Adrenal gland (tissue), 9 donors: ENCODE measurements at regions not wholly inside any gene's neighbourhood (a gene's known extent, or its start where the extent isn't known, plus 50 kb on each side); places are given as distances from the start of the nearest gene placed in this dataset.

Source experiments
- DNase-seq, 7 donors: peaks; one replicate each; pipeline ENCODE4 v3.0.0-alpha.2; 2019 to 2020
- H3K27ac ChIP-seq, 5 donors: fragments of 200-600 bp; sonication (generic) in 4 of 5; 1 replicate in 3 of 5; 2 replicates in 2 of 5; pipeline versions ENCODE4 v1.5.1 to v1.8.0; 2016 to 2020; ENCODE audit warnings: mild to moderate bottlenecking in 1 of 5
- H3K27me3 ChIP-seq: fragments of 200-600 bp; 2 replicates; pipeline ENCODE4 v1.8.0; 2021
- H3K36me3 ChIP-seq, 2 donors: fragments of 200-600 bp; replicated peaks in 1 of 2; 1 replicate in 1 of 2; 2 replicates in 1 of 2; pipeline versions ENCODE4 v1.5.1 to v1.8.0; 2018 to 2022
- H3K4me1 ChIP-seq, 2 donors: fragments of 200-600 bp; replicated peaks in 1 of 2; 1 replicate in 1 of 2; 2 replicates in 1 of 2; pipeline versions ENCODE4 v1.5.1 to v1.8.0; 2018 to 2021
- H3K4me3 ChIP-seq, 4 donors: fragments of 200-600 bp; sonication (generic) in 3 of 4; one replicate each; pipeline ENCODE4 v1.5.1; 2016 to 2018
- H3K9me3 ChIP-seq, 3 donors: fragments of 200-600 bp; sonication (generic) in 1 of 3; replicated peaks in 1 of 3; 1 replicate in 2 of 3; 2 replicates in 1 of 3; pipeline versions ENCODE4 v1.5.1 to v1.8.0; 2016 to 2021
- CTCF ChIP-seq, 6 experiments: fragments of 450-650 bp in 4 of 6; fragments of 200-600 bp in 2 of 6; sonication (generic) in 1 of 6; IDR thresholded peaks; 1 replicate in 5 of 6; 2 replicates in 1 of 6; pipeline versions ENCODE4 v1.5.1 to v1.8.0; 2016 to 2021; ENCODE audit warnings: antibody characterized with exemption in 6 of 6, mild to moderate bottlenecking in 2 of 6, moderate library complexity in 1 of 6
- POLR2A ChIP-seq, 2 donors: fragments of 450-650 bp; IDR thresholded peaks; one replicate each; pipeline ENCODE4 v1.6.1; 2017; ENCODE audit warnings: antibody characterized with exemption in 2 of 2, mild to moderate bottlenecking in 2 of 2, moderate library complexity in 1 of 2
- WGBS, 4 donors: extraction: QIAGEN DNeasy Blood & Tissue Kit in 2 of 4; methylation state at CpG; one replicate each; pipeline versions ENCODE4 v1.1.5 to v1.1.7; 2013 to 2017; 5-methylcytosine and 5-hydroxymethylcytosine counted together
- intact Hi-C, 2 donors: fragments of 100-400 bp; cut with DNase I; formaldehyde crosslinking; loops; one replicate each; pipeline versions ENCODE4 v1.14.1 to v1.15.0; 2022 to 2023
- donor health status: healthy with polysubstance abuse.
- donor health status: Bipolar disorder and iron deficiency.
- donor health status: DM: yes; HTN: yes; CAD: no.
- donor health status: DM: no; HTN: no; CAD: no.
- donor health status: DM: no; HTN: no; CAD: no.

GRCh38 chr2:18824915-18825314 is 235.5 kb upstream of the NT5C1B start:
- WGBS, 4 donors: 88 to 100% (median 90%) methylated on average over 2 of the region's 2 CpGs
- Histone ChIP-seq H3K9me3 (no peaks in the 10 kb centered on the region), H3K27ac (no peak overlapping the region), H3K36me3 (no peaks in the 10 kb centered on the region), H3K4me1 (peaks cover 0 to 10% of the 10 kb centered on the region in 2 donors), H3K27me3 (no peaks in the 10 kb centered on the region), H3K4me3 (no peak overlapping the region)
- intact Hi-C loops: no loop called here
- no peak for DNase-seq
- TF ChIP-seq POLR2A (IDR thresholded peaks at IDR 0.05): no peak
- TF ChIP-seq CTCF (IDR thresholded peaks at IDR 0.05): no peak

GRCh38 chr2:18824325-18824790 is 235.0 kb upstream of the NT5C1B start:
- peaks cover 0 to 4% of the 10 kb centered on the region in 2 donors for H3K4me1 ChIP-seq
- DNase-seq: no peak
- no peaks in the 10 kb centered on the region for H3K27me3 ChIP-seq
- H3K36me3 ChIP-seq: no peaks in the 10 kb centered on the region
- intact Hi-C loops: no loop called here
- WGBS, 4 donors: 75 to 100% (median 91%) methylated on average over 2 of the region's 2 CpGs
- no peak overlapping the region for H3K27ac ChIP-seq
- no peaks in the 10 kb centered on the region for H3K9me3 ChIP-seq
- TF ChIP-seq POLR2A (IDR thresholded peaks at IDR 0.05) (no peak), CTCF (IDR thresholded peaks at IDR 0.05) (no peak)
- H3K4me3 ChIP-seq: no peak overlapping the region

GRCh38 chr2:18821431-18821830 is 232.1 kb upstream of the NT5C1B start:
- H3K4me3 ChIP-seq: no peak overlapping the region
- H3K27me3 ChIP-seq: no peaks in the 10 kb centered on the region
- intact Hi-C loops: no loop called here
- TF ChIP-seq CTCF (IDR thresholded peaks at IDR 0.05) (no peak), POLR2A (IDR thresholded peaks at IDR 0.05) (no peak)
- 91 to 96% (median 93%) methylated on average over 1 of the region's 1 CpG for WGBS, 4 donors
- H3K27ac ChIP-seq: no peak overlapping the region
- no peak for DNase-seq
- no peaks in the 10 kb centered on the region for H3K4me1 ChIP-seq
- no peaks in the 10 kb centered on the region for H3K9me3 ChIP-seq
- no peaks in the 10 kb centered on the region for H3K36me3 ChIP-seq

- WGBS, 4 donors: 49 to 75% (median 71%) methylated on average over 1 of the region's 1 CpG
- DNase-seq: no peak
- TF ChIP-seq POLR2A (IDR thresholded peaks at IDR 0.05): no peak
- TF ChIP-seq CTCF (IDR thresholded peaks at IDR 0.05): no peak
- Histone ChIP-seq H3K36me3 (no peaks in the 10 kb centered on the region), H3K9me3 (no peaks in the 10 kb centered on the region), H3K27me3 (no peaks in the 10 kb centered on the region), H3K4me1 (no peaks in the 10 kb centered on the region), H3K4me3 (no peak overlapping the region), H3K27ac (no peak overlapping the region)
- intact Hi-C loops: no loop called here
Measured at GRCh38 chr2:18820966-18821365, 231.6 kb upstream of the NT5C1B start.
